Spleen (tissue), 7 donors: ENCODE measurements at regions not wholly inside any gene's neighbourhood (a gene's known extent, or its start where the extent isn't known, plus 50 kb on each side); places are given as distances from the start of the nearest gene placed in this dataset.

Experiments
- POLR2A ChIP-seq, 3 donors: fragments of 450-650 bp; IDR thresholded peaks; one replicate each; pipeline ENCODE4 v1.5.1; 2017; ENCODE audit warnings: antibody characterized with exemption in 3 of 3, mild to moderate bottlenecking in 1 of 3
- POLR2AphosphoS5 ChIP-seq, 3 donors: sonication (generic); formaldehyde crosslinking; IDR thresholded peaks; one replicate each; pipeline ENCODE4 v1.5.1; 2017; ENCODE audit warnings: antibody characterized with exemption in 3 of 3
- TF ChIP-seq, protein P1 (sequence below), 11 experiments: fragments of 200-600 bp in 7 of 11; fragments of 450-650 bp in 4 of 11; sonication (generic) in 4 of 11; IDR thresholded peaks in 8 of 11; conservative IDR thresholded peaks in 3 of 11; 1 replicate in 7 of 11; 2 replicates in 4 of 11; pipeline versions ENCODE4 v1.4.0 to v1.8.0; 2016 to 2021; ENCODE audit warnings: antibody characterized with exemption in 11 of 11, inconsistent platforms in 4 of 11, mild to moderate bottlenecking in 1 of 11
- donor health status: DM: no; HTN: no; CAD: no; lungs with moderate emphysema.
- donor health status: DM: no; HTN: no; CAD: no.
- donor health status: DM: no; HTN: no; CAD: no.

DNA sequence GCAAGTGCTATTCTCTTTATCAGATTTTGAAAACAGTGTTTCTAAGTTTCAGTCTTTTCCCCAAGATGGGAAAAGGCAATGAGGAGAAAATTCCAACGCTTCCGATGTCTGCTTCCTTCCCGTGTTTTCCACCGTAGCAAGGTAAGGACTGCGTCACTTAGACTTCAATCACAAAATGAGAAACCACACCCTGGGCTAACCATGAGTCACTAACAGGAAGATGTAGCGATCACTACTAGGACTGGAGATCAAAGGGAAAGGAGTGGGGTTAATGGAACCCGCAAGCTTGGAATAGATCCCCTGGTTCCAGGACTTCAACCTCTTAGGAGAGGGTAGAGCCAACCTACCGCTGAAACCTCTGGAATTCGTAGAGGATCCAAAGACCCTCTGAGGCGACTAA, 250.7 kb upstream of the ZFP42 start:
- TF ChIP-seq, protein P1, sequence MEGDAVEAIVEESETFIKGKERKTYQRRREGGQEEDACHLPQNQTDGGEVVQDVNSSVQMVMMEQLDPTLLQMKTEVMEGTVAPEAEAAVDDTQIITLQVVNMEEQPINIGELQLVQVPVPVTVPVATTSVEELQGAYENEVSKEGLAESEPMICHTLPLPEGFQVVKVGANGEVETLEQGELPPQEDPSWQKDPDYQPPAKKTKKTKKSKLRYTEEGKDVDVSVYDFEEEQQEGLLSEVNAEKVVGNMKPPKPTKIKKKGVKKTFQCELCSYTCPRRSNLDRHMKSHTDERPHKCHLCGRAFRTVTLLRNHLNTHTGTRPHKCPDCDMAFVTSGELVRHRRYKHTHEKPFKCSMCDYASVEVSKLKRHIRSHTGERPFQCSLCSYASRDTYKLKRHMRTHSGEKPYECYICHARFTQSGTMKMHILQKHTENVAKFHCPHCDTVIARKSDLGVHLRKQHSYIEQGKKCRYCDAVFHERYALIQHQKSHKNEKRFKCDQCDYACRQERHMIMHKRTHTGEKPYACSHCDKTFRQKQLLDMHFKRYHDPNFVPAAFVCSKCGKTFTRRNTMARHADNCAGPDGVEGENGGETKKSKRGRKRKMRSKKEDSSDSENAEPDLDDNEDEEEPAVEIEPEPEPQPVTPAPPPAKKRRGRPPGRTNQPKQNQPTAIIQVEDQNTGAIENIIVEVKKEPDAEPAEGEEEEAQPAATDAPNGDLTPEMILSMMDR (IDR thresholded peaks at IDR 0.05 in 8 of 11, conservative IDR thresholded peaks at IDR 0.05 in 3 of 11), result no peak
- no peak for TF ChIP-seq POLR2A (IDR thresholded peaks at IDR 0.05)
- no peak for TF ChIP-seq POLR2AphosphoS5 (IDR thresholded peaks at IDR 0.05)
